GM12865 (cell line): ENCODE measurements at regions not wholly inside any gene's neighbourhood (a gene's known extent, or its start where the extent isn't known, plus 50 kb on each side); places are given as distances from the start of the nearest gene placed in this dataset.

ENCODE experiments used
- DNase-seq: peaks from one replicate; pipeline ENCODE4 v3.0.0; 2010; ENCODE audit warnings: low read depth
- H3K4me3 ChIP-seq: 2 replicates; pipeline ENCODE4 v1.5.1; 2011; ENCODE audit warnings: mild to moderate bottlenecking, low read depth, low read length, control low read depth
- CTCF ChIP-seq: IDR thresholded peaks from 2 replicates; pipeline ENCODE4 v1.5.1; 2011; ENCODE audit warnings: low read length, control low read depth, low read depth, inconsistent platforms; ENCODE audit not compliant: insufficient read depth; ENCODE audit errors: missing control alignments

GRCh38 chr5:3786165-3786564, 190.5 kb downstream of the IRX1 start:
- no peak overlapping the region for H3K4me3 ChIP-seq
- TF ChIP-seq CTCF = no peak
- DNase-seq = no peak

- no peak overlapping the region for H3K4me3 ChIP-seq
- no peak for TF ChIP-seq CTCF
- no peak for DNase-seq
Measured at GRCh38 chr5:3786891-3787430, 191.3 kb downstream of the IRX1 start.

GRCh38 chr5:3787604-3788003, 192.0 kb downstream of the IRX1 start:
- no peak overlapping the region for H3K4me3 ChIP-seq
- TF ChIP-seq CTCF = no peak
- DNase-seq = no peak

- no peak for DNase-seq
- no peak overlapping the region for H3K4me3 ChIP-seq
- TF ChIP-seq CTCF = no peak
Measured at GRCh38 chr5:3789519-3790193, 194.0 kb downstream of the IRX1 start.

- TF ChIP-seq CTCF = no peak
- H3K4me3 ChIP-seq = no peak overlapping the region
- no peak for DNase-seq
Measured at GRCh38 chr5:3793162-3793561, 197.5 kb downstream of the IRX1 start.

- no peak for DNase-seq
- TF ChIP-seq CTCF = no peak
- H3K4me3 ChIP-seq = no peak overlapping the region
Measured at GRCh38 chr5:3794611-3795010, 199.0 kb downstream of the IRX1 start.

GRCh38 chr5:3796736-3797135, 201.1 kb downstream of the IRX1 start:
- no peak for TF ChIP-seq CTCF

More at GRCh38 chr5:3796736-3797135, 201.1 kb downstream of the IRX1 start:
- DNase-seq = no peak
- no peak overlapping the region for H3K4me3 ChIP-seq
